H7 (cell line): ENCODE measurements at regions not wholly inside any gene's neighbourhood (a gene's known extent, or its start where the extent isn't known, plus 50 kb on each side); places are given as distances from the start of the nearest gene placed in this dataset.
"Not testable (repeated sequence)": the region's sequence is repeated elsewhere in the genome, so short reads cannot be mapped to it uniquely, and the experiment has no call there.

Experiments used
- DNase-seq: peaks from one replicate; pipeline ENCODE4 v3.0.0; 2012
- H3K27me3 ChIP-seq: 2 replicates; pipeline ENCODE4 v1.6.0; 2011; ENCODE audit warnings: mild to moderate bottlenecking, low read length; ENCODE audit not compliant: control insufficient read depth, insufficient read depth
- H3K36me3 ChIP-seq: replicated peaks from 2 replicates; pipeline ENCODE4 v1.5.1; 2011; ENCODE audit warnings: low read length; ENCODE audit not compliant: control insufficient read depth, insufficient read depth
- H3K4me3 ChIP-seq: 2 replicates; pipeline ENCODE4 v1.5.1; 2011; ENCODE audit warnings: low read depth, mild to moderate bottlenecking, control low read depth, low read length, moderate library complexity; ENCODE audit not compliant: insufficient read depth

DNA sequence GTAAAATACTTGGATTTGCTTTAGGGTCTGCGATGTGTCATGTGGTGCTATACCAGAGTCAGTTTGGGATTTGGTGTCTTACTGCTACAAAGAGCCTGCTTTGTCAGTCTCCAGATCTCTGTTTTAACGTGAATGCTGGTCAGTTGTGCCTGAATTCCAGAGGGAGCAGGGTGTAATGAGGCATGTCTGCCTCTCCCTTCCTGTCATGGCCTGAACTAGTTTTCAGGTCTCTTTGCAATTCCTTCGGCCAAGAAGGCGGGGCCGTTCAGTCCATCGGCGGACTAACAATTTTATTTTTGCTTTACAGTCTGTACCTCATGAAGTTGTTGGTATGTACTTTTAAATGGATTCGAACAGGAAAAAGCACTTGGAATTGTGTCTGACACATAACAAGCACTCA lies 465.1 kb upstream of the ADARB2 start:
- Histone ChIP-seq H3K36me3 (no peaks in the 10 kb centered on the region), H3K4me3 (no peak overlapping the region), H3K27me3 (no peaks in the 10 kb centered on the region)
- no peak for DNase-seq

DNA sequence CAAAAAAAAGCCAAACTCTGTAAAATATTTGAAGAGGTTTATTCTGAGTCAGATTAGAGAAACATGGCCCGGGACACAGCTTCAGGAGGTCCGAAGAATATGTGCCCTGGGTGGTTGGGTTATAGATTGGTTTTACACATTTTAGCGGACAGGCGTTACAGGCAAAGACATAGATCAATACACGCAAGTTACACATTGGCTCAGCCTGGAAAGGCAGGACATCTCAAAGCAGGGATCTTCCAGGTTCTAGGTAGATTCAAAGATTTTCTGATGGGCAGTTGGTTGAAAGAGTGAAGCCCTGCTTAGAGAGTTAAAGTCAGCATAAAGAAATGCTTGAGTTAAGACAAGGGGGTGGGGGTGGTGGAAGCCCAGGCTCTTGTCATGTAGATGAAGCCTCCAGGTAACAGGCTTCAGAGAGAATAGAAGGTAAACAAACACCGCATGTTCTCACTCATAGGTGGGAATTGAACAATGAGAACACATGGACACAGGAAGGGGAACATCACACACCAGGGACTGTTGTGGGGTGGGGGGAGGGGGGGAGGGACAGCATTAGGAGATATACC lies 464.3 kb upstream of the ADARB2 start:
- H3K36me3 ChIP-seq = no peaks in the 10 kb centered on the region
- H3K27me3 ChIP-seq = no peaks in the 10 kb centered on the region
- DNase-seq = peak; percentile 45
- H3K4me3 ChIP-seq = no peak overlapping the region

DNA sequence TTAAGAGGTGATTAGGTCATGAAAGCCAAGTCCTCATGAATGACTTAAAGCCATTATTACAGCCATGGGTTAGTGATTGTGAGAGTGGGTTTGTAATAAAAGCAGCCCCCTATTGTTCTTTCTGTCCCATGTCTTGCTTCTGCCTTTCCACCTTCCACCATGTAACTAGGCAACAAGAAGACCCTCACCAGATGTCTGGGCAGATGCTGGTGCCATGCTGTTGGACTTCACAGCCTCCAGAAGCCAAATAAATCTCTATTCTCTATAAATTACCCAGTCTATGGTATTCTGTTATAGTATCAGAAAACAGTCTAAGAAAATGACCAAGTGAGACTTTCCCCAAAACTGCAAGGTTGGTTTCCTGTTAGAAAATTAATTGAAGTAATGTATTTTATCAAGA lies 460.3 kb upstream of the ADARB2 start:
- H3K4me3 ChIP-seq = no peak overlapping the region
- H3K27me3 ChIP-seq = no peaks in the 10 kb centered on the region

DNA sequence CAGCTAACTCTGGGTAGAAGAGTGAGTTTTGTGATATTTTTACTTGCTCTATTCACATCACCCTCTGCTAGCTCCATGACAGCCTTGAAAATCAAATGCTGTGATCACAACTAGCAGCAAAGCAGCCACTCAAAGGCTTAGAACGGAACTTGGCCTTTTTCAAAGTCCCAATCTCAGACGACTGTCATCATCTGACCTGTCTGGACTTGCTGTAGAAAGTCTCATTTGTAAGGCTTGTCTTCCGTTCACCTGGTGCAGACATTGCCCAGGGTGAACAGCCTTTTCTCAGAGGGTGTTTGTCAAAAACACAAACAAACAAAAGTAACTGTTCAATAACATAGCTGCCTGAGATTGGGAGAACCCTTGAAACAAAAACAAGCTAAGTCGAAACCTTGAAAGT lies 458.9 kb upstream of the ADARB2 start:
- Histone ChIP-seq H3K4me3 (no peak overlapping the region), H3K27me3 (no peaks in the 10 kb centered on the region), H3K36me3 (no peaks in the 10 kb centered on the region)
- no peak for DNase-seq

More for the DNA sequence above, 460.3 kb upstream of the ADARB2 start:
- H3K36me3 ChIP-seq = no peaks in the 10 kb centered on the region
- no peak for DNase-seq

DNA sequence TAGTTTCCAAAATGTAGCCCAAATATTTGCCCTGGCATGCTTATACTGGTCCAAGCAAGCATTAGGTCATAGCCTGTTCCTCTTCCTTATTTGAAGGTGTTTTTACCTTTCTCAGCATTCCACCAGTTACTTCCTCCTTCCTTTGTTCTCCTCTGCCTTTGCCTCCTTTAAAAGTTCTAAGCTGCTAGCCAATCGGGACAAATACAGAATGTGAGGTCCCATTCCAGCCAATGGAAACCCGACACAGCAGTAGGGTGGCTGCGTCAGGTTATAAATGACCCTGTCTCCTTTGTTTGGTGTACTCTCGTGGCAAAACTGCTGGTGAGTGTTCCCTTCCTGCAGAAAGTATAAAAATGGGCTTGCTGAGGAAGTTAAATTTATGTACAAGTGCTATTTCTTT lies 452.0 kb upstream of the ADARB2 start:
- not testable (repeated sequence) for H3K27me3 ChIP-seq, H3K4me3 ChIP-seq, DNase-seq, H3K36me3 ChIP-seq

DNA sequence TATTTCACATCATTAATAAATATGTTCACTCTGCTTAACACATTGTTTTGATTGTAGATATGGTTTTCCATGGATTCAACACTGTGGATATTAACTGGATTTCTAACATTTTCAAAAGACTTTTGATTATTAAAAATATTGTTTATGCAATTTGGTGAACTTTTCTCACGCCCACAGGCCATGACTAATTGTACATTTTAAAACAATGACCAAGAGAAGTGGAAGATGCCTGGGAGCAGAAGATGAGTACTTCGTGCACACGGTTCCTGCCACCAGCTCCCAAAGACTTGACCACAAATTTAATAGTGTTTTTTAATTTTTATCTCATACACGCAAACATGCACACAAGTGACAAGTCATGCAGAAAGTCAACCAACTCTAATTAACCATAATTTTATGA lies 451.0 kb upstream of the ADARB2 start:
- Histone ChIP-seq H3K27me3 (no peaks in the 10 kb centered on the region), H3K36me3 (no peaks in the 10 kb centered on the region)
- DNase-seq = no peak

DNA sequence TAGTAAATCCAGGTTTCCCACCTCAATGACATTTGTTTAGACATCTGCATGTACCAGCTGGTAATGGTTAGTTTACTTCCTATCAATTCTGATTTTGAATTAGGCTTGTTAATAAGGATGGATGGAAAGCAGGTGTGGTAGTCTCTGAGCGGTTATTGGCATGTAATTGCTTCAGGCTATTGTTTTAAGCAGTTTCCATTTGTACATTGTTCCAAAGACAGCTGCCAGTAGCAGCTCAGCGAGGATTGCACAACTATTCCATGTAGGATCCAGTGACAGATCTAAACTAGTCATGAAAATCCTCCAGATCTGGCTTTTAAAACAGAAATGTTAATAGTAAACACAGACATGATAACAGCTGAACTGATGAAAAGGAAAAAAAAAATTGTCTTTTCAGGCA lies 436.0 kb upstream of the ADARB2 start:
- Histone ChIP-seq H3K4me3 (no peak overlapping the region), H3K27me3 (no peaks in the 10 kb centered on the region)

More for the DNA sequence above, 451.0 kb upstream of the ADARB2 start:
- H3K4me3 ChIP-seq = no peak overlapping the region

DNA sequence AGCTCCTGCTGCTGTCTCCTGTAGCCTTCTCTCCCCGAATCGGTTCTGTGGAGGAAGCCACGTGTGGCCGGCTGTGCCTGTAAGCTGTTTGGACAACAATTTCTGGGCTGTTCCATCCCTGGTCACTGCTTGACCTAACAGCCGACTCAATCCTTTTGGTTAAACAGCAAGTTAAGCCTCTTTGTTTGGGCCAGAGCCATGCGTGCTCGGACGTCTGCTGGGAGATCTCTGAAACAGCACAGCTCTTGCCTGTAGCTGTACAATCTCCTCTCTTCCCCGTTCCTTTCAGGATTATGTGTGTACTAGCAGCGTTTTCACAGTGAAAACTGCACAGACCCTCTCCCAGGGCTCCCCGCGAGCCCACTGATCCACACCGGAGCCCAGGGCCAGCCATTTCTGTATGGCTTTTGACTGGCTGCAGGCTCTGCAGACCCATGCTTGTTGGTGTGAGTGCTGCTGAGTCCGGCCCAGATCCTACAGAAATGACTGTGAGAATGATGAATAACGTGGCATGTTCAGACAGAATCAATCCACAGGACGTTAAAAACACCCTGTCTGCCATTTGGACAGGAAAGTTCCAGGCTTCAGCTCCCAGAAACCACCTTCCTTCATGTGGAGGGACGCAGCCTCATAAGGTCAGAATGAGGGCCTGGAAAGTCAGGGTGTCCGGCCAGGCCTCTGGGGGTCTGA lies 428.6 kb upstream of the ADARB2 start:
- DNase-seq = no peak

More for the DNA sequence above, 436.0 kb upstream of the ADARB2 start:
- DNase-seq = no peak
- H3K36me3 ChIP-seq = no peaks in the 10 kb centered on the region

DNA sequence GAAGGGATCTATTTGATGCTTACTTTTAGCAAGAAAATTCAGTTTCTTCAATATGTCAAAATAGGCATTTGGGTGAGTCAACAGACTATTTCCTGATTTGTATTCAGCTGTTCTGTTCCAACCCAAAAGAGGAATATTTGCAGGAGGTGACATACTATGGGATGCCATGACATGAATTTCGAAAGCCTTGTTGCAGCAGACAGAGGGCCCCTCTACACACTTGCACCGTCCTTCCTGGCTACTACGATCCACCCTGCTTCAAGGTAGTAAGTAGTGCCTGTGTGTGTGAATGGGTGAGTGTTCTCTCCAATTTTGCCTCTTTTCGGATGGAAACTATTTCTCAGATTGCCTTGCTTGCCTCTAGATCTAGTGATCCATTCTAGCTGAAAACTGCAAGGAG lies 413.0 kb upstream of the ADARB2 start:
- no peak for DNase-seq
- no peaks in the 10 kb centered on the region for H3K36me3 ChIP-seq
- no peaks in the 10 kb centered on the region for H3K27me3 ChIP-seq
- H3K4me3 ChIP-seq = no peak overlapping the region

More for the DNA sequence above, 428.6 kb upstream of the ADARB2 start:
- no peak overlapping the region for H3K4me3 ChIP-seq
- H3K27me3 ChIP-seq = no peaks in the 10 kb centered on the region
- no peaks in the 10 kb centered on the region for H3K36me3 ChIP-seq

DNA sequence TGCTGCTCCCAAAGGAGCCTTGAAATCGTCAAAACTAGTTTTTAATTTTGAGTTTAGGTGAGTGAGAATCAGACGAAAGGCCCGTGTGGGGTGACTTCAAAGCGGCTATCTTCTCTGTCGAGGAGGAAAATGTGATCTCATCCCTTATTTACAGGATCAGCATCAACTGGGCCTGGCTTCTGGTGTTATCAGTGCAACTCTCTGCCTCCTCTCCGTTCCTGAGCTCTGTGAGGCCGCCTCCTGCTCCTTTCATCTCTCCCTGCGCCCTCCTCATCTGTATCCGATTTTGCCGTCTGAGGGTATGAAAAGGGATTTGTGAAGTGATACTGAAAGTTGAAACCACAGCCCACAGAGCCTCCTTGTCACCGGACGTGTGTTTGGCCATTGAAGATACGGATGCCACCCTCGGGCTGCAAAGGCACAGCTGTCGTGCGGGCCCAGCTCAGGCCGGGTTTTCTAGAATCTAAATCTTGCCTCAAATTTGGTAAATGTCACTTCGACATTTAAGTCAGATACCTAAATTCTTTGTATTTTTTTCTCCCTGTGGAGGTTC lies 408.7 kb upstream of the ADARB2 start:
- Histone ChIP-seq H3K4me3 (no peak overlapping the region), H3K27me3 (no peaks in the 10 kb centered on the region), H3K36me3 (no peaks in the 10 kb centered on the region)
- no peak for DNase-seq

DNA sequence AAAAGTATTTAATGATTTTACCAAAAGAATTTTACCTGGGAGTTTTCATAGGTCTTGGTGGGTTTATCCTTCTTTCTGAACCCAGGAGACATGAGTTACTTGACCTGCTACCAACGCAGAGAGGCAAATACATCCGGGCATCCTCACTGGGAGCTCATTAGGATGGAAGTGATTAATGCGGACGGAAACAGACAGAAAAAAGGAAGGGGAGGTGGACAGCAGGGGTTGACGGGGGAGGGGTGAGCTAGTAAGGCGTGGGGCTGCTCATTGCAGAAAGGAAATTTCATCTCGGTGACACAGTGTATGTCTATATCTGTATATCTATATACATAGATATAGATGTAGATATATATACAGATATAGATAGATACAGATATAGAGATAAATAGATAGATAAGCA lies 408.2 kb upstream of the ADARB2 start:
- H3K4me3 ChIP-seq = no peak overlapping the region
- H3K36me3 ChIP-seq = no peaks in the 10 kb centered on the region
- no peak for DNase-seq
- no peaks in the 10 kb centered on the region for H3K27me3 ChIP-seq

DNA sequence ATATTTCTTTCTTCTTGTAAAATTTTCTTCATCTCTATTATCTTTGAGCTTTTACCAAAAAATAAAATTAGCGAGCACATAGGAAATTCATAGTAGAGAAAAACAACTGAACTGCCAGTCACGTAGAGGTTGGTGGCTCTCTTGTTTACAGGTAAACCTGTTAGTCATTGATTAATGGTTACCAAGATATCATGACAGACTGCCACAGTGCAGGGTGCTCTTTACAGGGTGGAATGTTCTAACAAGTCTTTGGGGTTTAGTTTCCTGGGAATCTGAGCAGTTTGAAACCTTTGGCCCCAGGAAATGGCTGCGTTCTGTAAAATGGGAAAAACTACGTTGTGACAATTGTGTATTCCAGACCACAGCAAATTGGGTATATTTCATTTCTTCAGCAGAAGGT lies 407.3 kb upstream of the ADARB2 start:
- no peaks in the 10 kb centered on the region for H3K27me3 ChIP-seq
- no peak for DNase-seq
- no peak overlapping the region for H3K4me3 ChIP-seq
- no peaks in the 10 kb centered on the region for H3K36me3 ChIP-seq

DNA sequence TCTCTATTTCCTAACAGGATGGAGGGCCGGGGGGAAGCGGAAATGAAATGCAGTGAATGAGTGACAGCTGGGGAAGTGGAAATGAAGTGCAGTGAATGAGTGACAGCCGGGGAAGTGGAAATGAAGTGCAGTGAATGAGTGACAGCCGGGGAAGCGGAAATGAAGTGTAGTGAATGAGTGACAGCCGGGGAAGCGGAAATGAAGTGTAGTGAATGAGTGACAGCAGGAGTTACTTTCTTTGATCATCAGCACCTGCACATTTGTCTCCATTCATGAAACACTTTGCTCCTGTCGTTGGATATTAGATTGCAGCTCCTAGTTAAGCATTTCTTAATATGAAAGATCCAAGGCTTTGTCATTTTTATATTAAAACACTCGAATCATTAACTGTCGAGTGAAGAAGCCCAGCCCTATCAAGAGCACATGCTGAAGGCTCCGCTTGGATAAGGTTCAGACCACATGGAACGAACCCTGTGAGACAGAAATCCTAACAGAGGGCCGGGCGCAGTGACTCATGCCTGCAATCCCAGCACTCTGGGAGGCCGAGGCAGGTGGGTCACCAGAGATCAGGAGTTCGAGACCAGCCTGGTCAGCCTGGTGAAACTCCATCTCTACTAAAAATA lies 406.0 kb upstream of the ADARB2 start:
- Histone ChIP-seq H3K4me3 (no peak overlapping the region), H3K27me3 (no peaks in the 10 kb centered on the region), H3K36me3 (no peaks in the 10 kb centered on the region)
- no peak for DNase-seq

DNA sequence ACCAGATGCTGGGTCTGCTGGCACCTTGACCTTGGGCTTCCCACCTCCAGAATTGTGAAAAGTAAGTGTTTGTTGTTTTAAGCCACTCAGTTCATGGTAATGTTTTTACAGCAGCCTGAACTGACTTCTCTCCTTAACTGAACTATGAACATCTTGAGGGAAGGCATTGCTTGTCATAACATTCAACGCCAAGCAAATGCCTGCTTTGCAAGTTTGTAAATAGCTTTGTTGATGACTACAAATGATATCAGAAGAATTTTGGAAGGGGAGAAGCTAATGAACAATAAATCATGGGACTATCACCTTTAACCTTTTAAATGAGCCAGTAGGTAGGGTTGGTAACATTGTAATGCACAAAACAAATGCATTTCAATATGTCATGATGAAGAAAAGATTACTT lies 402.4 kb upstream of the ADARB2 start:
- DNase-seq = no peak
- H3K36me3 ChIP-seq = no peaks in the 10 kb centered on the region
- H3K27me3 ChIP-seq = no peaks in the 10 kb centered on the region
- H3K4me3 ChIP-seq = no peak overlapping the region

DNA sequence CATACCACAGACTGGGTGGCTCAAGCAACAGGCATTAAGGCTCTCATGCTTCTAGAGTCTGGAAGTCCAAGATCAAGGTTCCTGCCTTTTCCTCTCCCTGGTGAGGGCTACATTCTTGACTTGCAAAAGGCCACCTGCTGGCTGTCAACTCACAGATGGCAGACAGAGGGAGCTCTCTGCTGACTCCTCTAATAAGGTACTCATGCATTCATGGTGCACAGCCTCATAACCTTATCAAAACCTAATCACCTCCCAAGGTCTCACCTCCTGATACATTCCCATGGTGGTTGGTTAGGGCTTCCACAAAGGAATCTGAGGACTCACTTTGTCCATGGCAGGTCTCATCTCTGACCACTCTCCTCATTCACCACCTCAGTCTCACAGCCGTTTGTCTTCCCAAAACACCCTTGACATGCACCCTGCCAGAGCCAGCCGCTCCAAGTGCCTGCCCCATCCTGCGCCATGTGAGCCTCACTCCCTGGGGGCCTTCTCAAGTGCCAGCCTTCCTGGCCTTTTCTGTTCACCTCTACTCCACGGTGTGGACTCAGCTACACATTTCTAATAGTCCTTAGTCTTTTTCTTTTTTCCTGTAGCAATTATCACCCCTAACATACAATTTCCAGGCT lies 400.3 kb upstream of the ADARB2 start:
- no peaks in the 10 kb centered on the region for H3K36me3 ChIP-seq
- H3K4me3 ChIP-seq = no peak overlapping the region
- DNase-seq = peak; percentile 29
- no peaks in the 10 kb centered on the region for H3K27me3 ChIP-seq
